GM18526 (cell line): ENCODE measurements at regions not wholly inside any gene's neighbourhood (a gene's known extent, or its start where the extent isn't known, plus 50 kb on each side); places are given as distances from the start of the nearest gene placed in this dataset.

ENCODE experiments used
- POLR2A ChIP-seq: IDR thresholded peaks from 3 replicates; pipeline ENCODE4 v1.6.1; 2011; ENCODE audit not compliant: insufficient read length; ENCODE audit errors: extremely low read depth

DNA sequence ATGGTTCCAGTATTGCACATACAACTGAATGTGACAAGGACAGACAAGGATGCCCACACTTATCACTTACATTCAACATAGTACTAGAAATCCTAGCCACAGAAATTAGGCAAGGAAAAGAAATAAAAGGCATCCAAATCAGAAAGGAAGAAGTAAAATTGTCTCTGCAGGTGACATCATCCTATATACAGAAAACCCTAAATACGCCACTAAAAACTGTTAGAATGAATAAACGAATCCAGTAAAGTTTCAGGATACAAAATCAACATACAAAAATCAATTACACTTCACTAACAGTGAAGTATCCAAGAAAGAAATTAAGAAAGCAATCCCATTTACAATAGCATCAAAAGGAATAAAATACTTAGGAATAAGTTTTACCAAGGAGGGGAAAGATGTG, 66.1 kb downstream of the FAM217A start:
- no peak for TF ChIP-seq POLR2A

DNA sequence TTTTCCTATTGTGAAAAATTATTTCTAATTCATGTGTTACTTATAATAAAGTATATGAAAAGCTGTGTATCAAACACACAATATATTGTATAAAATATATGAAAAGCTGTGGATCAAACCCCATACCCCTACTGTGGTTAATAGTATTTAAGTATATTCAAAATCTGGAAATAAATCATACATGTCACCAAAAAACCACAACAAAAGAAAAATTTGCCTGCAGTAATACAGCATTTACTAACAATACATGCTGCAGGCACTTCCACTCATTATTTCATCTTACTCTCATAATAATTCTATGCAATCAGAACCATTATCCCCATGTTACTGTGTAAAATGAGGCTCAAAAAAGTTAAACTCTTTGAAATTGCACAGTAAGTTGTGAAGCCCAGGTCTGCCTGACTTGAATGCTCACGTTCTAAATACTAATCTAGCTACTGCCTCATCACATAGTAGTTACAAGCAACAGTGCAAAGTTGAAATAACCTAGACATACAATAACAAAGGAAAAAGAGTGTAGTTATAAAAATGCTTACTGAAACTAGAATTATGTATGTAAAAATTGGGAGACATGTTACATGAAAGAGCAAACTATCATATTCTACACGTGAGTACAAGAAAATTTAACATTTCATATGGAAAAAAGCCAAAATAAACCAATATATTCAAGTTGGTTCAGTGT, 61.7 kb downstream of the FAM217A start:
- no peak for TF ChIP-seq POLR2A

DNA sequence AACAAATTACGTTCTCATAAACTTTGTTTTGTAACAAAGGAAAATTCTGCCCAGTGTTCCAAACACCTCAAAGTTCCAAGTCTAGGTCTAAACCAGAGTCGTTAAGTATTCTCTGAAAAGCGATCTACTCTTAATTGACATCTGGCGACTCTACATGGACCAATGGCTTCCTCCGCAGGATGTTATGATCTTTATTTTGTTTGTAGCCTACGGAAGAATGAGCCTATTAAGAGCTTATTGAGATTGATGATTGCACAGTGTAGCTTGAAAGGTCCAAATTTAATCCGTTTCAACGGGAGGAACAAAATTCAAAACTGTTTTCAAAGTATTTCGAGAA, 61.1 kb downstream of the FAM217A start:
- no peak for TF ChIP-seq POLR2A

DNA sequence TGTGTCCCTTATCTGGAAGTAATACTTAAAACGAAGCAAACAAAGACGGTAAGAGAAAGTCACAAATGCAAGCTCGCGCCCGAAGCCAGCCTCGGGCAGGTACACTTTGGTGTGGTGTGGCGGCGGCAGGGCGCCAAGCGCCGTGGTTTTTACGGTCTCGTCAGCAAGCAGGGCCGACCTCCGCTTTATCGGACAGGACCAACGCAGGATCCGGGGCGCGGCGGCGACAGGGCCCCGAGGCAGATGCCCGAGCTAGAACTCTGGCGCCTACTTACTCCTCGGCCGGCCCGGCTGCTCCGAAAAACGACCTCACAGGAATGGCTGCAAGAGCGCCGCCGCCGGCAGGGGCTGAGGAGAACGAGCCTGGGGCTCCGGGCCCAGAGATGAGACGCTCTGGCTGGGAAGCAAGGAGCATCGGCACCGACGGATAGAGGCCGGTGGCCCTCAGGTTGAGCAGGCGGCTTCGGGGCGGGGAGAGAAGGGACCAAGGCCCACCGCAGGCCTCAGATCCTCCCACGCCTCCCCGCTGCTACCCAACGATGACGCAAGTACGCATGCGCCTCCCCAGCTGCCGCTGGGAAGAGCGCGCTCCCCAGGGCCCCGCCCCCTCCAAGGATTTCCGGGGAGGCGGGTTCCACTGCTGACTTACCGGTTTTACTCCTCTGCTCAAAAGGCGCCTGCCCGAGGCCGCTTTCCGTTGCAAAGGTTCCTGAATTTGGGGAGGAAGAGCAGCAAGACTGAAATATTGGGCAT, 60.6 kb downstream of the FAM217A start:
- TF ChIP-seq POLR2A, result peak; percentile 86
